ENCODE measurements at regions not wholly inside any gene's neighbourhood (a gene's known extent, or its start where the extent isn't known, plus 50 kb on each side); places are given as distances from the start of the nearest gene placed in this dataset.

DNA sequence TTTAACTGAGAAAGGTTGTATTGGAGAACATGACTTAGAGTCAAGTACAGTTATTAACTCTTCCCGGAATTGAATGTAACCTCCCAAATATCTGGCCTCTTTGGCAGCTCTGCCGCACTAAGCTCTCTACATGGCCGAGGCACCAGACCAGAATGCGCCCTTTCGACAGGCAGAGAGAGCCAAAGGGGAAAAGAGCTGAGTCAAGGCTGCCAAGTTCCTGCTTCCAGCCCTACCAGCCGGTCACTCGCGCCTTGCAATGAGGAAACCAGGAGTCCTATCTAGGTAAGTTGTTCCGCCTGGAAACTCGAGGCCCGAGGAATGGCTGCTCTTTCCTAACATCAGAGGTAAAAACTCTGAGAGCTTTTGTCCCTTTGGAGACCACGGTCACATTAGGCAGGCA, 172.2 kb downstream of the BRMS1L start:
- DNase-seq (ENCODE audit: low read depth) = no peak
- H3K4me3 ChIP-seq (ENCODE audit: control insufficient read depth, low read depth, low read length) = no peak overlapping the region
- TF ChIP-seq, protein P1, sequence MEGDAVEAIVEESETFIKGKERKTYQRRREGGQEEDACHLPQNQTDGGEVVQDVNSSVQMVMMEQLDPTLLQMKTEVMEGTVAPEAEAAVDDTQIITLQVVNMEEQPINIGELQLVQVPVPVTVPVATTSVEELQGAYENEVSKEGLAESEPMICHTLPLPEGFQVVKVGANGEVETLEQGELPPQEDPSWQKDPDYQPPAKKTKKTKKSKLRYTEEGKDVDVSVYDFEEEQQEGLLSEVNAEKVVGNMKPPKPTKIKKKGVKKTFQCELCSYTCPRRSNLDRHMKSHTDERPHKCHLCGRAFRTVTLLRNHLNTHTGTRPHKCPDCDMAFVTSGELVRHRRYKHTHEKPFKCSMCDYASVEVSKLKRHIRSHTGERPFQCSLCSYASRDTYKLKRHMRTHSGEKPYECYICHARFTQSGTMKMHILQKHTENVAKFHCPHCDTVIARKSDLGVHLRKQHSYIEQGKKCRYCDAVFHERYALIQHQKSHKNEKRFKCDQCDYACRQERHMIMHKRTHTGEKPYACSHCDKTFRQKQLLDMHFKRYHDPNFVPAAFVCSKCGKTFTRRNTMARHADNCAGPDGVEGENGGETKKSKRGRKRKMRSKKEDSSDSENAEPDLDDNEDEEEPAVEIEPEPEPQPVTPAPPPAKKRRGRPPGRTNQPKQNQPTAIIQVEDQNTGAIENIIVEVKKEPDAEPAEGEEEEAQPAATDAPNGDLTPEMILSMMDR (IDR thresholded peaks at IDR 0.05; ENCODE audit: control insufficient read depth, insufficient read depth, low read depth, low read length, missing control alignments) = no peak

DNA sequence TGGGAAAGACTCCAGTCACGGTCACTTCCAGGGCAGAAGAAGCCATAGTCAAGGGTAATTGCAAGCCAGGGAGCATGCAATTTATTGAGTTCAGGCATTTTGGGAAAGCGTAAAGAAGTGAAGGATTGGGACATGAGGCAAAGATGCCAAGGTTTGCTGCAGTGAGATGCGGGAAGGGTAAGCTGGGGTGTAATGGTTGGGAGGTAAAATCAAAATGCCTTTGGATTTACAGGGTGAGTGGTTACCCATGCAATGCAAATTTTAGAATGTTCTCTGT, 167.5 kb downstream of the BRMS1L start:
- H3K4me3 ChIP-seq (ENCODE audit: control insufficient read depth, low read depth, low read length) = no peak overlapping the region
- DNase-seq (ENCODE audit: low read depth) = no peak
- TF ChIP-seq, protein P1 (IDR thresholded peaks at IDR 0.05; ENCODE audit: control insufficient read depth, insufficient read depth, low read depth, low read length, missing control alignments) = no peak

DNA sequence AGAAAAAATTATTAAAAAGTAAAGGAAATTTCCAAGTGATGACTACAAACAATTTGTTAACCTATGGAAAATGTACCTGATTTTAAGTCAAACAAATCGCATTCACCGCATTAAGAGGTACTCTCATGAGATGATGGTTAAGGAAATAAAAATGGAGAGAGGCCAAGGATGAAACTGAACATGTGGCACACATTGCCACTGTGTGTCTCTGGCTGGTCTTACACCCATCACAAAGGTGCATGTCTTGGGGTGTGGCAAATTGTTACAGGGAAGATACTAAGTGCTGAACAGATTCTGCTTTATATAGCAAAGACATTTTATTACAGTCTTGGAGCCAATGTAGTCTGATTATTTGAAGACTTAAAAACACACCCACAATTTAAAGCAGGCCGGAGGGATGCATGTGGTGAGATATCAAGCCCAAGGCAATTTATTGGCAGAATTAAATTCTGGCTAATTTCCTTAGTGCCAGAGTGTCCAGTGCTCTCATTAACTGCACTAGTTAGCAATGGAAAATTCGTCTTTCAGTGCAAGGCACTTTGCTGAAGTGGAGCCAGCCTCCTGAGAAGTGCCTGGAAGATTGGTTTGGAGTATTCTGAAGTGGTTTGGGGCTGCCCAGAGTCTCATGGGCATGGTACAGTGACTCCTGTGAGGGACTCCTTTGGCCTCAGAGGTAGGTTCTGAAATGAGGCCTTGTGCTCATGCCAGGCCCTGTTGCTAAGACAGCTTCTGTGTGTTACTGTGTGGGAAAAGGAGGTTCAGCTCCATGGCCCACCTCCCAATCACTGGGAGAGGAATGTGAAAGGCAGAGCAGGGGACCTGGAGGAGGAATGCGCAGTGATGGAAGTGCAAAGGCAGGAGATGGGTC, 166.9 kb downstream of the BRMS1L start:
- no peak overlapping the region for H3K4me3 ChIP-seq (ENCODE audit: control insufficient read depth, low read depth, low read length)
- TF ChIP-seq, protein P1 (IDR thresholded peaks at IDR 0.05; ENCODE audit: control insufficient read depth, insufficient read depth, low read depth, low read length, missing control alignments) = no peak
- DNase-seq (ENCODE audit: low read depth) = no peak

DNA sequence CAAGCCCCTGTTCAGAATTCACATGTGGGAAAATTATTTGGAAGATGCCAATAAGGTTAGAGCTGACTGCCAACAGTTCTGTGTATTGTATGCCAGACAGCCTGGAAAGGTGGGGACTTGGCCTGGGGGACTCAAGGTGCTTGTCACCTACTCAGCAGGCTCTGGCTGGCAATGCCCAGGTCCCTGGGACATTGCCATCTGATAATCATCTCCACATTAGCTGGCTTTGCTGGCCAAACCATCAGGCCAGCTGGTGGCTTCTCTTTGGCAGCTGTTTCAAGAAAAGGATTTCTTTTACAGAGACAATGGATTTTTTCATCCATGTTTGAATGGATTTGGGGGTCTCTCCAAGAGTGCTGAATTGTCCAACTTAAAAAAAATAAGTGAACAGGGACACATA, 165.2 kb downstream of the BRMS1L start:
- DNase-seq (ENCODE audit: low read depth) = no peak
- TF ChIP-seq, protein P1 (IDR thresholded peaks at IDR 0.05; ENCODE audit: control insufficient read depth, insufficient read depth, low read depth, low read length, missing control alignments) = no peak
- H3K4me3 ChIP-seq (ENCODE audit: control insufficient read depth, low read depth, low read length) = no peak overlapping the region

DNA sequence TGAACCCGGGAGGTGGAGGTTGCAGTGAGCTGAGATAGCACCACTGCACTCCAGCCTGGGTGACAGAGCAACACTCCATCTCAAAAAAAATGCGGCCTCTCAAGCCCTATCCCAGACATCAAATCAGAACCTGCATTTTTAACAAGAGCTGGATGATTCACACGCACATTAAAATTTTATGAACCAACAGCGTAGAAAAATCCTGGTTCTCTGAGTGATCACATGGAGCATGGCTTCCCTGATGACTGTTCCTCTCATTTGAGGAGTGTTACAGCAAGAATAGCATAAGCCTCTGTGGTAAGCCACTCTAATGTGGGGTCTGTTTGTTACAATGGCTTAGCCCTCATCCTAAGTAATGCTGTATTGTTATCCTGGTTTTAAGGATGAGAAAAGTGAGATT, 163.6 kb downstream of the BRMS1L start:
- DNase-seq (ENCODE audit: low read depth) = no peak
- TF ChIP-seq, protein P1 (IDR thresholded peaks at IDR 0.05; ENCODE audit: control insufficient read depth, insufficient read depth, low read depth, low read length, missing control alignments) = no peak
- no peak overlapping the region for H3K4me3 ChIP-seq (ENCODE audit: control insufficient read depth, low read depth, low read length)

DNA sequence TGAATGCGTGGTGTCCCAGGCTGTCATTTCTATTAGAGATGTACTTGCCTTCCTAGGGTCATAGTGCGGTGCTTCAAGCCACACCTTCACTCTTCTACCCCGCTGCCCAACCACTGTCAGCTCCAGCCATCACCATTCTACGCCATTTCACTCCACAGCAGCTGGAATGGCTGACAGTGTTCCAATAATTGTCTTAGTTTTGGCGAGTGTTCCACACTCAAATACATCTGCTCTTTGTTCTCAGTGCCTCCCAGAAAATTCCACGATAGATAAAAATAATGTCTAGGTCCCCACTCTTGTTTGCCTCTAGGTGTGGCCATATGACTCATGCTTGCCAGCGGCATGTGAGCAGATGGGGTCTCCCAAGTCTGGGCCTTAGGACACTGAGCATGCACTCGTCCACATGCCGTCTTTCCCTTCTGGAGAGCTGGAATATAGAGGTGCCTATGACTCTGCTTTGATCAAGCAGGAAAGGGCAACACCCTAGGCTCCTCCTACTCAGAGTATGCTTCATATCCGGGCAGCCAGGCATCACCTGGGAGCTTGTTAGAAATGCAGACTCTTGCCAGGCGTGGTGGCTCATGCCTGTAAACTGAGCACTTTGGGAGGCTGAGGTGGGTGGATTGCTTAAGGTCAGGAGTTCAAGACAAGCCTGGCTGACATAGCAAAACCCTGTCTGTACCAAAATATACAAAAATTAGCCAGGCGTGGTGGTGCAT, 163.0 kb downstream of the BRMS1L start:
- H3K4me3 ChIP-seq (ENCODE audit: control insufficient read depth, low read depth, low read length) = no peak overlapping the region
- TF ChIP-seq, protein P1 (IDR thresholded peaks at IDR 0.05; ENCODE audit: control insufficient read depth, insufficient read depth, low read depth, low read length, missing control alignments) = no peak
- DNase-seq (ENCODE audit: low read depth) = no peak

All from AG09309 (cell line).